Smooth muscle cell (in vitro differentiated cells): ENCODE measurements at regions not wholly inside any gene's neighbourhood (a gene's known extent, or its start where the extent isn't known, plus 50 kb on each side); places are given as distances from the start of the nearest gene placed in this dataset.
"Not testable (repeated sequence)": the region's sequence is repeated elsewhere in the genome, so short reads cannot be mapped to it uniquely, and the experiment has no call there.

ENCODE experiments used
- DNase-seq: peaks from one replicate; lab custom pipeline; 2025; ENCODE audit not compliant: unreplicated experiment; lab: John Stamatoyannopoulos, UW
- H2AFZ ChIP-seq: fragments of 200-600 bp; sonication (generic); 2 replicates; pipeline ENCODE4 v1.6.0; 2016; ENCODE audit warnings: antibody characterized with exemption, low read depth, mild to moderate bottlenecking
- H3F3A ChIP-seq: fragments of 200-600 bp; sonication (generic); 2 replicates; pipeline ENCODE4 v1.6.0; 2017; ENCODE audit warnings: antibody characterized with exemption, low read depth
- H3K27ac ChIP-seq: fragments of 200-600 bp; sonication (generic); 2 replicates; pipeline ENCODE4 v1.5.1; 2016; ENCODE audit warnings: low read depth, mild to moderate bottlenecking
- H3K27me3 ChIP-seq: fragments of 200-600 bp; sonication (generic); 2 replicates; pipeline ENCODE4 v1.6.1; 2016; ENCODE audit warnings: low read depth, mild to moderate bottlenecking
- H3K36me3 ChIP-seq: fragments of 200-600 bp; sonication (generic); 2 replicates; pipeline ENCODE4 v1.5.1; 2016; ENCODE audit warnings: low read depth
- H3K4me1 ChIP-seq: fragments of 200-600 bp; sonication (generic); 2 replicates; pipeline ENCODE4 v1.5.1; 2016; ENCODE audit warnings: low read depth
- H3K4me2 ChIP-seq: fragments of 200-600 bp; sonication (generic); 2 replicates; pipeline ENCODE4 v1.6.0; 2016; ENCODE audit warnings: mild to moderate bottlenecking
- H3K4me3 ChIP-seq: fragments of 200-600 bp; sonication (generic); 2 replicates; pipeline ENCODE4 v1.5.1; 2016; ENCODE audit warnings: mild to moderate bottlenecking
- H3K79me2 ChIP-seq: fragments of 200-600 bp; sonication (generic); 2 replicates; pipeline ENCODE4 v1.6.0; 2016; ENCODE audit warnings: low read depth, mild to moderate bottlenecking
- H3K9ac ChIP-seq: fragments of 200-600 bp; sonication (generic); 2 replicates; pipeline ENCODE4 v1.6.0; 2016; ENCODE audit warnings: low read depth
- H3K9me3 ChIP-seq: fragments of 200-600 bp; sonication (generic); replicated peaks from 2 replicates; pipeline ENCODE4 v1.5.1; 2016; ENCODE audit warnings: low read depth
- H4K20me1 ChIP-seq: fragments of 200-600 bp; sonication (generic); 2 replicates; pipeline ENCODE4 v1.6.0; 2016; ENCODE audit warnings: low read depth
- CTCF ChIP-seq: fragments of 200-600 bp; sonication (generic); IDR thresholded peaks from 2 replicates; pipeline ENCODE4 v1.5.1; 2017; ENCODE audit warnings: borderline replicate concordance, mild to moderate bottlenecking, antibody characterized with exemption; ENCODE audit not compliant: insufficient read depth, poor library complexity, severe bottlenecking
- WGBS: methylation state at CpG from one replicate; pipeline ENCODE4 v1.1.7; 2016; ENCODE audit warnings: low lambda C conversion rate; 5-methylcytosine and 5-hydroxymethylcytosine counted together

- no peaks in the 10 kb centered on the region for H3K27me3 ChIP-seq
- H3F3A ChIP-seq, result no peaks in the 10 kb centered on the region
- H3K4me2 ChIP-seq, result no peak overlapping the region
- no peak overlapping the region for H3K9ac ChIP-seq
- H3K9me3 ChIP-seq, result peaks cover 24% of the 10 kb centered on the region
- H4K20me1 ChIP-seq, result no peaks in the 10 kb centered on the region
- 44% methylated on average over 1 of the region's 1 CpG for WGBS
- no peak overlapping the region for H3K27ac ChIP-seq
- DNase-seq, result no peak
- H3K79me2 ChIP-seq, result no peaks in the 10 kb centered on the region
- no peak overlapping the region for H2AFZ ChIP-seq
- TF ChIP-seq CTCF, result no peak
- no peak overlapping the region for H3K4me3 ChIP-seq
- H3K36me3 ChIP-seq, result no peaks in the 10 kb centered on the region
- H3K4me1 ChIP-seq, result no peaks in the 10 kb centered on the region
Observed at GRCh38 chr16:35605921-35606320, 2146.5 kb downstream of the TP53TG3F start.

GRCh38 chr16:35614883-35615282, 2155.5 kb downstream of the TP53TG3F start:
- H3K9me3 ChIP-seq, H4K20me1 ChIP-seq, H3K4me1 ChIP-seq, H3K9ac ChIP-seq, H3K4me3 ChIP-seq, H3K36me3 ChIP-seq, H3K79me2 ChIP-seq, H3K4me2 ChIP-seq, H3F3A ChIP-seq, H3K27me3 ChIP-seq, H3K27ac ChIP-seq, DNase-seq, H2AFZ ChIP-seq: not testable (repeated sequence)
- 37% methylated on average over 2 of the region's 2 CpGs for WGBS

GRCh38 chr16:35619176-35619575, 2159.8 kb downstream of the TP53TG3F start:
- not testable (repeated sequence) for H3K9me3 ChIP-seq, H4K20me1 ChIP-seq, H3K79me2 ChIP-seq, DNase-seq, H3K27me3 ChIP-seq, H3K4me1 ChIP-seq, H3K4me3 ChIP-seq, H2AFZ ChIP-seq, H3K4me2 ChIP-seq, H3K9ac ChIP-seq, H3K27ac ChIP-seq, H3K36me3 ChIP-seq, H3F3A ChIP-seq

GRCh38 chr16:35626041-35626440, 2166.6 kb downstream of the TP53TG3F start:
- Histone ChIP-seq H3K27me3 (no peaks in the 10 kb centered on the region), H2AFZ (no peak overlapping the region), H3F3A (no peaks in the 10 kb centered on the region), H3K4me3 (no peak overlapping the region), H4K20me1 (no peaks in the 10 kb centered on the region), H3K79me2 (no peaks in the 10 kb centered on the region), H3K36me3 (no peaks in the 10 kb centered on the region), H3K9ac (no peak overlapping the region), H3K4me2 (no peak overlapping the region), H3K27ac (no peak overlapping the region), H3K9me3 (peaks cover 6% of the 10 kb centered on the region), H3K4me1 (no peaks in the 10 kb centered on the region)
- no peak for TF ChIP-seq CTCF
- 76% methylated on average over 1 of the region's 1 CpG for WGBS
- DNase-seq, result no peak

- Histone ChIP-seq H3K27ac (no peak overlapping the region), H3K4me2 (no peak overlapping the region), H3K4me1 (no peaks in the 10 kb centered on the region), H3F3A (no peaks in the 10 kb centered on the region), H3K9me3 (peaks cover 6% of the 10 kb centered on the region), H3K36me3 (no peaks in the 10 kb centered on the region), H3K4me3 (no peak overlapping the region), H4K20me1 (no peaks in the 10 kb centered on the region), H3K9ac (no peak overlapping the region), H2AFZ (no peak overlapping the region), H3K79me2 (no peaks in the 10 kb centered on the region), H3K27me3 (no peaks in the 10 kb centered on the region)
- 65% methylated on average over 3 of the region's 3 CpGs for WGBS
- TF ChIP-seq CTCF, result no peak
- no peak for DNase-seq
Observed at GRCh38 chr16:35628976-35629375, 2169.6 kb downstream of the TP53TG3F start.
